Motor neuron (in vitro differentiated cells): ENCODE measurements at regions not wholly inside any gene's neighbourhood (a gene's known extent, or its start where the extent isn't known, plus 50 kb on each side); places are given as distances from the start of the nearest gene placed in this dataset.

Experiments
- ATAC-seq, 8 experiments: fragments of 200-7000 bp; cut with Tn5 transposase; replicated peaks in 6 of 8; 2 replicates each; pipeline ENCODE4 v1.8.0; 2021; ENCODE audit warnings: mild to moderate bottlenecking in 8 of 8, moderate library complexity in 8 of 8
- H3K27ac ChIP-seq, 2 donors: fragments of 250-450 bp; sonication (Bioruptor Pico); 2 replicates each; pipeline ENCODE4 v1.9.0; 2021; ENCODE audit warnings: antibody characterized with exemption in 2 of 2, mild to moderate bottlenecking in 2 of 2, moderate library complexity in 1 of 2
- H3K4me1 ChIP-seq, 2 donors: fragments of 250-450 bp; sonication (Bioruptor Pico); replicated peaks in 1 of 2; 2 replicates each; pipeline ENCODE4 v1.6.1; 2021; ENCODE audit warnings: antibody characterized with exemption in 2 of 2, mild to moderate bottlenecking in 2 of 2, moderate library complexity in 1 of 2
- H3K4me3 ChIP-seq, 5 donors: fragments of 250-450 bp; sonication (Bioruptor Pico); 2 replicates each; pipeline ENCODE4 v1.9.0; 2021; ENCODE audit warnings: antibody characterized with exemption in 5 of 5, mild to moderate bottlenecking in 5 of 5, moderate library complexity in 4 of 5
- WGBS, 10 experiments: fragments of 450-650 bp; shearing (Covaris generic); methylation state at CpG; one replicate each; pipeline ENCODE4 v1.0.0; 2022; 5-methylcytosine and 5-hydroxymethylcytosine counted together
- in situ Hi-C, 9 experiments: fragments of 400-800 bp; cut with MboI; loops; one replicate each; pipeline ENCODE4 v1.15.0; 2021; ENCODE audit warnings: low sequenced_read_pairs in 9 of 9, low pct_unique_long_range_greater_than_20kb in 2 of 9; ENCODE audit not compliant: unreplicated experiment in 9 of 9

GRCh38 chr12:60173224-60174170, 577.7 kb downstream of the SLC16A7 start:
- Histone ChIP-seq H3K4me1 (peaks cover 0 to 25% of the 10 kb centered on the region in 2 donors), H3K27ac (no peak overlapping the region), H3K4me3 (no peak overlapping the region)
- peak in 3 of 8 experiments; percentile 25 to 63 (median 62) for ATAC-seq
- 60 to 99% (median 90%) methylated on average over 2 to 9 of the region's 9 CpGs for WGBS, 10 experiments
- in situ Hi-C loops = no loop called here

- H3K4me1 ChIP-seq = peaks cover 0 to 25% of the 10 kb centered on the region in 2 donors
- H3K27ac ChIP-seq = no peak overlapping the region
- H3K4me3 ChIP-seq = no peak overlapping the region
- no peak for ATAC-seq
- in situ Hi-C loops = no loop called here
Observed at GRCh38 chr12:60174476-60174875, 578.6 kb downstream of the SLC16A7 start.

DNA sequence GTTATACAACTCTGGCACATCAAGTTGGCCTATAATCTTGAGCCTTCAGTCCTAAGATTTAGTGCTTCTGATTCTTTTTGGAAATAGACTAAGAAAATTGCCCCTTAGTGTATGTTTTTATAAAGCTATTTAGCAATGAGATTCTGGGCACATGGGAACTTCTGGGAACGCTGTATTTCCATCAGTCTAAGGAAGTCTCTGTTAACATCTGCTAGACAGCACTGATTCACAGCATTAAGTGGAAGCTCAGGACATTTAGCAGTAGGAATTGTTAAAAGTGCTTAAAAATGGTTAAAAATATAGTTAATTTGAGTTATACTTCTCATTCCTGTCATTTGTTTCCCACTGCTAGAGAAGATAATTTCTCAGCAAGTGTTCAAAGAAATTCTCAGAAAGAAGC, 579.1 kb downstream of the SLC16A7 start:
- no peak overlapping the region for H3K4me3 ChIP-seq
- in situ Hi-C loops = no loop called here
- 0 to 20% (median 0%) methylated on average over 1 of the region's 1 CpG; no CpG with 5 or more reads in 2 of the 10 experiments for WGBS, 10 experiments

DNA sequence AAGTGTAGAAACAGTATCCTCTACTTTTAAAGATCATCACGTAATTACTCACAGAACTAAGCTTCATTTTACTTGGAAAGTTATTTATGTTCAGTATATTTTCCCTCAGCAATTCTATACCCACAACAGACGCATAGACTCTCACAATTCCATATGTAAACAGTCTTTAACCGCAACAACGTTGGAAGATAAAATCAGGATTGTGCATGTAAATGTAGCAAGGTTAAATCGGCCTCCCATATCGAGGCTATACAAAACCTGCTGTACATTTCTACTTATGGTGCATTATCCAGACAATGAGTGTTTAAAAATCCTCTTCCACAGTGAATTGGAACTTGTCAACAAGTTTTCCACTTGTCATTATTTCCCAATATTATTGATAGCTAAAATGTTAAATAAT, 581.1 kb downstream of the SLC16A7 start:
- Histone ChIP-seq H3K27ac (no peak overlapping the region), H3K4me1 (peaks cover 0 to 23% of the 10 kb centered on the region in 2 donors), H3K4me3 (no peak overlapping the region)
- ATAC-seq = no peak
- in situ Hi-C loops = no loop called here
- WGBS, 10 experiments = 77 to 100% (median 85%) methylated on average over 3 to 6 of the region's 6 CpGs

More for the DNA sequence above, 579.1 kb downstream of the SLC16A7 start:
- peaks cover 0 to 25% of the 10 kb centered on the region in 2 donors for H3K4me1 ChIP-seq
- no peak overlapping the region for H3K27ac ChIP-seq
- ATAC-seq = no peak

DNA sequence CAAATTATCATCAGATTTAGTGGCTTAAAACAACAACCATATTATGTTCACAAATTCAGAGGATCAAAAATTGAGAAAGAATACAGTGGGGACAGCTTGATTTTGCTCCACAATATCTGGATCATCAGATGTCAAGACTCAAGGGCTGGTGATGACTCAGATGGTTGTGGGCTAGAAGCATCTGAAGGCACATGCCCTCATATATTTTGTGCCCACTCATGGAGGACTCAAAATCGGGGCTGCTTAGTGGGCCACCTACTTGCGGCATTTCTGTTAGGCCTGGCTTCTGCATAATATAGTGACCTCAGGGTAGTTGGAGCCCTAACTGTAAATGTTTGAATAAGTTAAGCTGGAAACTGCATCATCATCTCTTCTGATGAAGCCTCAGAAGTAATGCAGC, 584.5 kb downstream of the SLC16A7 start:
- ATAC-seq = no peak
- WGBS, 10 experiments = 17 to 92% (median 71%) methylated on average over 1 to 2 of the region's 2 CpGs; no CpG with 5 or more reads in 4 of the 10 experiments
- in situ Hi-C loops = no loop called here
- no peak overlapping the region for H3K27ac ChIP-seq
- no peak overlapping the region for H3K4me3 ChIP-seq
- H3K4me1 ChIP-seq = no peaks in the 10 kb centered on the region

GRCh38 chr12:60182354-60182753, 586.5 kb downstream of the SLC16A7 start:
- H3K27ac ChIP-seq = no peak overlapping the region
- no peaks in the 10 kb centered on the region for H3K4me1 ChIP-seq
- ATAC-seq = no peak
- WGBS, 10 experiments = 33 to 100% (median 91%) methylated on average over 1 of the region's 1 CpG
- in situ Hi-C loops = no loop called here
- H3K4me3 ChIP-seq = no peak overlapping the region

DNA sequence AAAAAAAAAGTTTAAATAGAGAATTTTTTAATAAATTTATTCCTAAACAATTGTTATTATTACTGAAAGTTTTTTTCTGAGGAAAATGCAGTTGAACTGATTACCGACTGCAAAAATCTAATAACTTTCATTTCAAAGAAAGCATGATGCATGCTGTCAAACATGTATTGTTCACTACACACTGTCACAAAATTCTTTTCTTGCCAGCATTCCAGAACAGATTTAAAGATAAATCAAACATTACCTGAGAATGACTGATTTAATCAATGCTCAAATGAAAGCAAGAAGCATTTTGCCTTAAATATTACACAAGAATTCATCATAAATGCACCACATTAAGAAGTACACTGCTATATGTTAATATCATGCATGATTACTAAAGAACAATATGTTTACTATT, 588.3 kb downstream of the SLC16A7 start:
- in situ Hi-C loops = no loop called here
- ATAC-seq = no peak
- 67 to 100% (median 97%) methylated on average over 1 of the region's 1 CpG for WGBS, 10 experiments

GRCh38 chr12:60185060-60185459, 589.2 kb downstream of the SLC16A7 start:
- in situ Hi-C loops = no loop called here
- WGBS, 10 experiments = 51 to 100% (median 67%) methylated on average over 1 to 4 of the region's 4 CpGs; no CpG with 5 or more reads in 2 of the 10 experiments
- no peak for ATAC-seq

More for the DNA sequence above, 588.3 kb downstream of the SLC16A7 start:
- Histone ChIP-seq H3K4me1 (no peaks in the 10 kb centered on the region), H3K4me3 (no peak overlapping the region), H3K27ac (no peak overlapping the region)

GRCh38 chr12:60191271-60191670, 595.4 kb downstream of the SLC16A7 start:
- Histone ChIP-seq H3K27ac (no peak overlapping the region), H3K4me3 (no peak overlapping the region), H3K4me1 (no peaks in the 10 kb centered on the region)
- in situ Hi-C loops = no loop called here
- no peak for ATAC-seq
- 38 to 100% (median 71%) methylated on average over 1 of the region's 1 CpG; no CpG with 5 or more reads in 4 of the 10 experiments for WGBS, 10 experiments

More at GRCh38 chr12:60185060-60185459, 589.2 kb downstream of the SLC16A7 start:
- H3K4me1 ChIP-seq = no peaks in the 10 kb centered on the region
- H3K4me3 ChIP-seq = no peak overlapping the region
- H3K27ac ChIP-seq = no peak overlapping the region

DNA sequence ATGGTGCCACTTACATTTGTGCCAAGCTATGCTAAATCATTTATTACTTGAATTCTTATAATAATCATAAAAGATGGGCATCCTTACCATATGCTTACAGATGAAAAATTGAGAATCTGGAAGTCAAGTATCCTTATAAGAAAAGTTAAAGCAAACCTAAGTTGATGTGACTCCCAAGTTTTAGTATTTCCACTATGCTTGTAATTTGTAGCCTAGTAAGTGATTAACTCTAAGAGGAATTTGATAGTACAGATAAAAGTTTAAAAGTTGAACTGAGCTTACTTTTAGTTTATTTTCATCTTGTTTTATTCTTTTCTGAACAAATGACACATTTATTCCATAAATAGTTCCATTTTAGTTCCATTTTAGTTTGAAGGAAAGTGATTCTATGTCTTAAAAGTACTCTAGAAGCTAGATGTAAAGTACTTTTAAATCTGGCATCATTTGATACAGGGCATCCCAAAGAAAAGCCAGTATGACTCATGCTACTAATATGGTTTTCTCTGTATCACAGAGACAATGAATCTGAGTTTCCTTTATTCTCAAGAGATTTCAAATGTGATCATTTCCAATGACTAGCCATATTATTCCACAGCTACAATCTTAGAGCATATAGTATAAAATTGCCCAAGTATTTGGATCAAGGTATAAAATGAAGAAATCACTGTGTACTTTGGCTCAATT, 596.0 kb downstream of the SLC16A7 start:
- in situ Hi-C loops = no loop called here
- Histone ChIP-seq H3K27ac (no peak overlapping the region), H3K4me1 (no peaks in the 10 kb centered on the region), H3K4me3 (no peak overlapping the region)
- ATAC-seq = peak in 1 of 8 experiments; percentile 42

GRCh38 chr12:60194678-60195077, 598.8 kb downstream of the SLC16A7 start:
- ATAC-seq = peak in 5 of 8 experiments; percentile 25 to 49 (median 34)
- in situ Hi-C loops = no loop called here
- no peak overlapping the region for H3K4me3 ChIP-seq
- H3K4me1 ChIP-seq = no peaks in the 10 kb centered on the region
- no peak overlapping the region for H3K27ac ChIP-seq

- 80 to 100% (median 95%) methylated on average over 1 of the region's 1 CpG; no CpG with 5 or more reads in 4 of the 10 experiments for WGBS, 10 experiments
- in situ Hi-C loops = no loop called here
- ATAC-seq = no peak
- no peaks in the 10 kb centered on the region for H3K4me1 ChIP-seq
- H3K27ac ChIP-seq = no peak overlapping the region
- H3K4me3 ChIP-seq = no peak overlapping the region
Observed at GRCh38 chr12:60195483-60195882, 599.7 kb downstream of the SLC16A7 start.

DNA sequence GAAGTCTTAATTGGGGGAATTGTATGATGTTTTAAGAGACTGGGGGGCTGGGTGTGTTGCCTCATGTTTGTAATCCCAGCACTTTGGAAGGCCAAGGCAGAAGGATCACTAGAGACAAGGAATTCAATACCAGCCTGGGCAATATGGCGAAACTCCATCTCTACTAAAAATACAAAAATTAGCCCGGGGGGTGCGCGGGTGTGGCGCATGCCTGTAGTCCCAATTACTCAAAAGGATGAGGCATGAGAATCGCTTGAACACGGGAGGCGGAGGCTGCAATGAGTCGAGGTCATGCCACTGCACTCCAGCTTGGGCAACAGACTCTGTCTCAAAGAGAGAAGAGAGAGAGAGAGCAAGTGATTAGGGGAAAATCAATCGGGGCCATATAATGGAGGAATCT, 600.5 kb downstream of the SLC16A7 start:
- Histone ChIP-seq H3K4me3 (no peak overlapping the region), H3K27ac (no peak overlapping the region), H3K4me1 (no peaks in the 10 kb centered on the region)
- 80 to 100% (median 92%) methylated on average over 1 to 10 of the region's 10 CpGs for WGBS, 10 experiments
- no peak for ATAC-seq
- in situ Hi-C loops = no loop called here
